H9 (cell line): ENCODE measurements at regions not wholly inside any gene's neighbourhood (a gene's known extent, or its start where the extent isn't known, plus 50 kb on each side); places are given as distances from the start of the nearest gene placed in this dataset.

Source experiments
- DNase-seq: peaks from one replicate; pipeline ENCODE4 v3.0.0-alpha.2; 2017
- H2AFZ ChIP-seq: one replicate; pipeline ENCODE4 v1.6.1; 2013; ENCODE audit warnings: mild to moderate bottlenecking, low read length, control low read depth, moderate library complexity
- H2AK5ac ChIP-seq: 2 replicates; pipeline ENCODE4 v1.6.1; 2013; ENCODE audit warnings: low read length, control low read depth, mixed read lengths; ENCODE audit not compliant: insufficient read length
- H2BK120ac ChIP-seq: one replicate; pipeline ENCODE4 v1.6.1; 2013; ENCODE audit warnings: low read depth, mild to moderate bottlenecking, low read length, control low read depth, inconsistent platforms; ENCODE audit not compliant: poor library complexity, severe bottlenecking
- H2BK12ac ChIP-seq: 2 replicates; pipeline ENCODE4 v1.6.1; 2013; ENCODE audit warnings: low read length, control low read depth, mixed read lengths, low read depth; ENCODE audit not compliant: insufficient read length
- H2BK15ac ChIP-seq: 2 replicates; pipeline ENCODE4 v1.6.1; 2013; ENCODE audit warnings: low read depth, low read length, control low read depth
- H2BK20ac ChIP-seq: one replicate; pipeline ENCODE4 v1.6.1; 2013; ENCODE audit warnings: low read depth, mild to moderate bottlenecking, low read length, control low read depth, inconsistent platforms; ENCODE audit not compliant: poor library complexity, severe bottlenecking
- H2BK5ac ChIP-seq: 2 replicates; pipeline ENCODE4 v1.6.1; 2013; ENCODE audit warnings: low read length, control low read depth, mixed read lengths; ENCODE audit not compliant: insufficient read length
- H3K14ac ChIP-seq: 2 replicates; pipeline ENCODE4 v1.6.1; 2013; ENCODE audit warnings: low read length, control low read depth; ENCODE audit not compliant: insufficient read depth
- H3K18ac ChIP-seq: 2 replicates; pipeline ENCODE4 v1.6.1; 2013; ENCODE audit warnings: low read depth, mild to moderate bottlenecking, mixed read lengths, low read length, control low read depth; ENCODE audit not compliant: insufficient read length
- H3K23ac ChIP-seq: 2 replicates; pipeline ENCODE4 v1.6.1; 2013; ENCODE audit warnings: low read length, control low read depth, mixed read lengths, low read depth; ENCODE audit not compliant: insufficient read length
- H3K23me2 ChIP-seq: 2 replicates; pipeline ENCODE4 v1.6.1; 2013; ENCODE audit warnings: low read depth, mild to moderate bottlenecking, mixed read lengths, low read length, control low read depth; ENCODE audit not compliant: insufficient read length, poor library complexity, severe bottlenecking
- H3K27ac ChIP-seq: 2 replicates; pipeline ENCODE4 v1.5.1; 2013; ENCODE audit warnings: low read length, control low read depth, mixed read lengths, low read depth; ENCODE audit not compliant: insufficient read length
- H3K27me3 ChIP-seq: 2 replicates; pipeline ENCODE4 v1.6.1; 2013; ENCODE audit warnings: low read length, control low read depth, inconsistent platforms; ENCODE audit not compliant: insufficient read depth
- H3K4ac ChIP-seq: 2 replicates; pipeline ENCODE4 v1.6.1; 2013; ENCODE audit warnings: low read depth, mild to moderate bottlenecking, control low read depth, inconsistent platforms, low read length, moderate library complexity
- H3K4me1 ChIP-seq: 2 replicates; pipeline ENCODE4 v1.6.1; 2013; ENCODE audit warnings: low read length, control low read depth, inconsistent platforms; ENCODE audit not compliant: insufficient read depth
- H3K4me2 ChIP-seq: 2 replicates; pipeline ENCODE4 v1.6.1; 2013; ENCODE audit warnings: low read length, control low read depth, mixed read lengths; ENCODE audit not compliant: insufficient read length, insufficient read depth
- H3K56ac ChIP-seq: 2 replicates; pipeline ENCODE4 v1.6.1; 2013; ENCODE audit warnings: low read depth, mild to moderate bottlenecking, mixed read lengths, low read length, control low read depth; ENCODE audit not compliant: insufficient read length
- H3K79me1 ChIP-seq: 2 replicates; pipeline ENCODE4 v1.6.1; 2013; ENCODE audit warnings: low read depth, mild to moderate bottlenecking, moderate library complexity, low read length, control low read depth, inconsistent platforms; ENCODE audit not compliant: insufficient read depth, poor library complexity, severe bottlenecking
- H3K79me2 ChIP-seq: 2 replicates; pipeline ENCODE4 v1.6.1; 2013; ENCODE audit warnings: low read length, control low read depth, inconsistent platforms; ENCODE audit not compliant: insufficient read depth
- H3K9ac ChIP-seq: 2 replicates; pipeline ENCODE4 v1.6.1; 2013; ENCODE audit warnings: low read length, control low read depth, mixed read lengths; ENCODE audit not compliant: insufficient read length; ENCODE audit errors: extremely low read depth
- H3K9me3 ChIP-seq: one replicate; pipeline ENCODE4 v1.6.1; 2013; ENCODE audit warnings: low read depth, low read length, inconsistent platforms; ENCODE audit not compliant: control insufficient read depth
- H3T11ph ChIP-seq: one replicate; pipeline ENCODE4 v1.6.1; 2013; ENCODE audit warnings: mild to moderate bottlenecking, low read length, control low read depth, inconsistent platforms
- H4K20me1 ChIP-seq: one replicate; pipeline ENCODE4 v1.6.1; 2013; ENCODE audit not compliant: control insufficient read depth, insufficient read length, insufficient read depth
- H4K5ac ChIP-seq: 2 replicates; pipeline ENCODE4 v1.6.1; 2013; ENCODE audit warnings: low read depth, mild to moderate bottlenecking, mixed read lengths, low read length, control low read depth; ENCODE audit not compliant: insufficient read length
- H4K8ac ChIP-seq: replicated peaks from 2 replicates; pipeline ENCODE4 v1.6.1; 2013; ENCODE audit warnings: low read length, control low read depth, mixed read lengths, low read depth; ENCODE audit not compliant: insufficient read length
- H4K91ac ChIP-seq: 2 replicates; pipeline ENCODE4 v1.6.1; 2013; ENCODE audit warnings: low read depth, mild to moderate bottlenecking, moderate library complexity, mixed read lengths, low read length, control low read depth; ENCODE audit not compliant: insufficient read length
- H3K27ac Mint-ChIP-seq, 3 experiments: 2 replicates in 2 of 3; 3 replicates in 1 of 3; pipeline ENCODE4 v1.8.0; 2020 to 2021; ENCODE audit warnings: mixed read lengths in 3 of 3, mild to moderate bottlenecking in 1 of 3, moderate library complexity in 1 of 3
- H3K27me3 Mint-ChIP-seq: 2 replicates; pipeline ENCODE4 v1.8.0; 2021; ENCODE audit warnings: low read depth, mild to moderate bottlenecking, moderate library complexity, mixed read lengths
- H3K36me3 Mint-ChIP-seq, 3 experiments: 2 replicates in 2 of 3; 3 replicates in 1 of 3; pipeline ENCODE4 v1.8.0; 2020 to 2021; ENCODE audit warnings: low read depth in 3 of 3, mixed read lengths in 3 of 3; ENCODE audit not compliant: insufficient read depth in 1 of 3
- H3K4me1 Mint-ChIP-seq, 2 experiments: 2 replicates each; pipeline ENCODE4 v1.8.0; 2020; ENCODE audit warnings: mixed read lengths in 2 of 2
- H3K4me3 Mint-ChIP-seq, 2 experiments: 2 replicates in 1 of 2; 3 replicates in 1 of 2; pipeline ENCODE4 v1.8.0; 2020 to 2021; ENCODE audit warnings: mild to moderate bottlenecking in 2 of 2, mixed read lengths in 2 of 2, moderate library complexity in 1 of 2
- H3K9me3 Mint-ChIP-seq, 2 experiments: 2 replicates in 1 of 2; 3 replicates in 1 of 2; pipeline ENCODE4 v1.8.0; 2020; ENCODE audit warnings: mild to moderate bottlenecking in 2 of 2, mixed read lengths in 2 of 2, moderate library complexity in 1 of 2
- CTCF ChIP-seq: fragments of 200-600 bp; sonication (generic); conservative IDR thresholded peaks from 3 replicates; pipeline ENCODE4 v1.8.0; 2021; ENCODE audit warnings: antibody characterized with exemption, mild to moderate bottlenecking
- WGBS: extraction: QIAGEN DNeasy Blood & Tissue Kit; methylation state at CpG from one replicate; pipeline ENCODE4 v1.1.7; 2013; ENCODE audit warnings: missing lambda C conversion rate, low lambda C conversion rate, mixed read lengths; ENCODE audit not compliant: insufficient read length; ENCODE audit errors: extremely low coverage; 5-methylcytosine and 5-hydroxymethylcytosine counted together

DNA sequence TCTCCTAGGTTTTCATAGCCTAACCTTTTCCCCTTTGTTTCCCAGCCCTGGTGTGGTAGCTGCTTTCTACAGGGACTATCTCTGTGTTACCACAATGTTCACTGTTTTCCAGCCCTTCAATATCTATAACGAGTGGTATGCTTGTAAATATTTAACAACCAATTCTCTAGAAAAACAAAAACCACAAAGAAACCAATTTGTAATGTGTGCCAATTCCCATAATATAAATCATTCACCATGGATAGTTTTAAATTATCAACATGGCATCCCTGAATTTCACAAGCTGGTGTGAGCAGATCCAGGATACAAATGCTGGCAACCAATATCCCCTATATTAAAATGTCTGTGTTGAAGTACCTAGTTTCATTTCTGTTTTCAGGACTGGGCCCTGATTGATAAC lies 200.7 kb upstream of the FOXN2 start:
- Histone ChIP-seq H3K79me2 (no peaks in the 10 kb centered on the region), H2BK20ac (no peak overlapping the region), H2AFZ (no peak overlapping the region), H2BK12ac (no peak overlapping the region), H3K9ac (no peak overlapping the region), H4K91ac (no peak overlapping the region), H4K8ac (no peak overlapping the region), H3K79me1 (no peaks in the 10 kb centered on the region), H2BK120ac (no peak overlapping the region), H3K4me2 (no peak overlapping the region), H3K23ac (no peak overlapping the region), H2AK5ac (no peak overlapping the region), H2BK5ac (no peak overlapping the region), H3K4me1 (no peaks in the 10 kb centered on the region), H3K14ac (no peak overlapping the region), H3K27ac (no peak overlapping the region), H3K56ac (no peak overlapping the region), H4K20me1 (no peaks in the 10 kb centered on the region), H3K27me3 (no peaks in the 10 kb centered on the region), H3K9me3 (no peaks in the 10 kb centered on the region), H3K23me2 (peaks cover 2% of the 10 kb centered on the region), H3T11ph (no peak overlapping the region), H4K5ac (no peak overlapping the region), H3K18ac (no peak overlapping the region), H3K4ac (no peak overlapping the region), H2BK15ac (no peak overlapping the region)
- DNase-seq = no peak
- Mint-ChIP-seq H3K27ac (peak overlapping the region in 1 of 3 experiments; percentile 58; a peak in 2 of 7 replicates), H3K9me3 (no peaks in the 10 kb centered on the region), H3K4me3 (no peak overlapping the region), H3K4me1 (peaks cover 6 to 20% of the 10 kb centered on the region in 2 experiments), H3K27me3 (no peaks in the 10 kb centered on the region), H3K36me3 (no peaks in the 10 kb centered on the region)
- no CpG with 5 or more reads among the region's 1 CpG for WGBS
- no peak for TF ChIP-seq CTCF
